ENCODE measurements at regions not wholly inside any gene's neighbourhood (a gene's known extent, or its start where the extent isn't known, plus 50 kb on each side); places are given as distances from the start of the nearest gene placed in this dataset.

DNA sequence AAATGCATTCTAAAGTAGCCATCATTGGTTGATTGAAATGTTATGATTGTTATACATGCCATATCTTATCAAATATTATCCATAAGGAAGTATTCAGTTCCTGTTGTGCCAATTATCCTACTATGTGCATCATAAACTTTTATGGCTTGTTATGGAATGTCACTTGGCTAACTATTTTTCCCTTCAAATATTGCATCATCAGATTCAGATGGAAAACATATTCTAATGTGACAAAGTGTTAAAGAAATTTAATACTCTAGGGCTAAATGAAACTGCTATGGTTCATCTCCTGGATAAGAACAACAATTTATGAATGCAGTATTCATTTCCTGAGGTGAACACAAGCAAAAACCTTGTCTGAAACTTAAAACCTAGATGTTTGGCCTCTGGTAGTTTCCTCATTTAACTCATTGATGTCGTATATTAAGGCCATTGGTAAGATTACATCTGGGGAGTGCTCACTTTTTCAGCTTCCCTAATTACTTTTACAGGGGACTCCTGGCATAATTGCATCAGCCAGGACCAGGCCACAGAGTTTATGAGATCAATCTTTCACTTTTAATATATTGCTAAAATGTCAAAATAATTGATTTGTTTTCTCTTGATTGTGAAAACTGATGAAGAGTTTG lies 134.9 kb upstream of the CEP162 start:
- Mint-ChIP-seq H3K4me1 (ENCODE audit: low read depth) (no peaks in the 10 kb centered on the region), H3K36me3 (ENCODE audit: low read depth) (no peaks in the 10 kb centered on the region), H3K9me3 (peaks cover 3% of the 10 kb centered on the region), H3K27me3 (no peaks in the 10 kb centered on the region), H3K4me3 (no peak overlapping the region), H3K27ac (no peak overlapping the region)
- POLR2A ChIA-PET: no interaction called here
- DNase-seq (no peak), ATAC-seq (no peak)
- CTCF ChIA-PET: no interaction called here
- intact Hi-C loops (cut with micrococcal nuclease): no loop called here
- TF ChIP-seq, protein P1, sequence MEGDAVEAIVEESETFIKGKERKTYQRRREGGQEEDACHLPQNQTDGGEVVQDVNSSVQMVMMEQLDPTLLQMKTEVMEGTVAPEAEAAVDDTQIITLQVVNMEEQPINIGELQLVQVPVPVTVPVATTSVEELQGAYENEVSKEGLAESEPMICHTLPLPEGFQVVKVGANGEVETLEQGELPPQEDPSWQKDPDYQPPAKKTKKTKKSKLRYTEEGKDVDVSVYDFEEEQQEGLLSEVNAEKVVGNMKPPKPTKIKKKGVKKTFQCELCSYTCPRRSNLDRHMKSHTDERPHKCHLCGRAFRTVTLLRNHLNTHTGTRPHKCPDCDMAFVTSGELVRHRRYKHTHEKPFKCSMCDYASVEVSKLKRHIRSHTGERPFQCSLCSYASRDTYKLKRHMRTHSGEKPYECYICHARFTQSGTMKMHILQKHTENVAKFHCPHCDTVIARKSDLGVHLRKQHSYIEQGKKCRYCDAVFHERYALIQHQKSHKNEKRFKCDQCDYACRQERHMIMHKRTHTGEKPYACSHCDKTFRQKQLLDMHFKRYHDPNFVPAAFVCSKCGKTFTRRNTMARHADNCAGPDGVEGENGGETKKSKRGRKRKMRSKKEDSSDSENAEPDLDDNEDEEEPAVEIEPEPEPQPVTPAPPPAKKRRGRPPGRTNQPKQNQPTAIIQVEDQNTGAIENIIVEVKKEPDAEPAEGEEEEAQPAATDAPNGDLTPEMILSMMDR (IDR thresholded peaks at IDR 0.05): no peak

DNA sequence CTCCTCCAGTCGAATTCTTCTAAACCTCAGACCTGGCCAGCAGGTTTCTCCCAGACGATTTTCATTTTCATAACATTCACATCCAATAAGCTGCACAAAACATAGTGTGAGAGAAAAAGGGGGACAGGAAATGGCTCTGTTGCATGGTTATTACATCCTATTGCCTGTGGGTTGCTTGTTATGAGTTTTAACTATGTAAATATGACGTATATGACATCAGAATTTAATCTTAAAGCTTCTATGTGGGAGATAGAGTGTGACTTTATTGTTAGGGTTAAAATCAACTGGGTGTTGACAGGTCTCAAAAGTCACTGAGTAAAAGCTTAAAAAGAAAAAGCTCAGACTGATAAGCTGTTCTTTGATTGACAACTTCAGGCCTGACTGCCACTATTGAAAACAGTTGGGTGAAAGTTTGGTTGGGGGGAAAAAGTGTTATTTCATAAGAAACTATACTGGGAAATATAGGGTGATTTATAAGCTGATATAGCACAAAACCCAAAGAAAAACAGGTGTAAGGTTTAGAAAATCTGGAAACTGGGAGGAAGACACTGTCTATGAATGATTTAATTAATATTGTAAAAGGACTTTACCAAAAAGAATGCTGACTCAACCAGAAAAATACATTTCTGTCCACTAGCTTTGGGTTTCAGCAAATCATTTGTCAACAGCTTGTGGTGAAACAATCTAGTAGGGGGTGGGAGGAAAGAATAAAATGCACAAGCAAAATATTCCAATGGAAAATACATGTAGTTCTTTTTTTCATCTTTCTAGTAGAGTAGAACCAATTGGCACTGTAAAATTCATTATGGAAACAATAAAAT lies 134.1 kb upstream of the CEP162 start:
- CTCF ChIA-PET: no interaction called here
- Mint-ChIP-seq H3K4me3 (no peak overlapping the region), H3K4me1 (ENCODE audit: low read depth) (no peaks in the 10 kb centered on the region), H3K36me3 (ENCODE audit: low read depth) (no peaks in the 10 kb centered on the region), H3K9me3 (peaks cover 3% of the 10 kb centered on the region), H3K27me3 (no peaks in the 10 kb centered on the region), H3K27ac (no peak overlapping the region)
- TF ChIP-seq, protein P1 (IDR thresholded peaks at IDR 0.05): no peak
- POLR2A ChIA-PET: no interaction called here
- intact Hi-C loops (cut with micrococcal nuclease): no loop called here
- DNase-seq: no peak
- ATAC-seq: no peak

DNA sequence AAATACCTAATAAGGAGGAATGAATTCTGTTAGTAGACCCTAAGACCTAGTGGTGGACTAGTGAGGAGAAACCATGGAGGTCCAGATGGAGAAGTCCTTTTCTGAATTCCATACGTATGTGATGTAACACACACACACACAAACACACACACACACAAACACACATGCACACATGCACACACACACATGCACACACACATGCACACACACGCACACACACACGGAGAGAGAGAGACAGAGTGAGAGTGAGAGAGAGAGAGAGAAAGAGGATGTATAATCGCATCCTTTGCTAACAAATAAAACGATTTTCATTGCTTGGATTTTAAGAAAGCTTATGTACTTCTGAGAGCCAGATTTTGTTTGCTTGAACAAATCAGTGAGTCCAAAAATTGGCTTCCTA lies 132.6 kb upstream of the CEP162 start:
- DNase-seq: no peak
- Mint-ChIP-seq H3K36me3 (ENCODE audit: low read depth) (no peaks in the 10 kb centered on the region), H3K27me3 (no peaks in the 10 kb centered on the region), H3K4me3 (no peak overlapping the region), H3K27ac (no peak overlapping the region), H3K4me1 (ENCODE audit: low read depth) (no peaks in the 10 kb centered on the region), H3K9me3 (peaks cover 3% of the 10 kb centered on the region)
- intact Hi-C loops (cut with micrococcal nuclease): no loop called here
- TF ChIP-seq, protein P1 (IDR thresholded peaks at IDR 0.05): no peak
- CTCF ChIA-PET: no interaction called here
- POLR2A ChIA-PET: no interaction called here
- no peak for ATAC-seq

DNA sequence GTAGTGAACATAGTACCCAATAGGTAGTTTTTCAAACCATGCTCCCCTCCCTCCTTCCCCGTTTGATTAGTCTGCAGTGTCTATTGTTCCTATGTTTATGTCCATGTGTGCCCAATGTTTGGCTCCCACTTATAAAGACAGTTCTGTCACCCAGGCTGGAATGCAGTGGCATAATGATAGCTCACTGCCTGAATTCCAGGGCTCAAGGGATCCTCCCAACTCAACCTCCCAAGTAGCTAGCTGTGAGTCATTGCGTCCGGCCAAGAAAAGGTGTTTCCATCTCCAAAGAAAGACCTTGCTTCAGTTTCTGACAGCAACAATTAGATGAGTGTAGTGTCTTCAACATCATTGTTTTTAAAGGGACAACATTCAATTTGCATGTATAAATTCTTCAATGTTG lies 131.1 kb upstream of the CEP162 start:
- Mint-ChIP-seq H3K27ac (no peak overlapping the region), H3K27me3 (no peaks in the 10 kb centered on the region), H3K4me1 (ENCODE audit: low read depth) (no peaks in the 10 kb centered on the region), H3K9me3 (peaks cover 3% of the 10 kb centered on the region), H3K4me3 (no peak overlapping the region), H3K36me3 (ENCODE audit: low read depth) (no peaks in the 10 kb centered on the region)
- ATAC-seq (no peak), DNase-seq (no peak)
- POLR2A ChIA-PET: no interaction called here
- TF ChIP-seq, protein P1 (IDR thresholded peaks at IDR 0.05): no peak
- CTCF ChIA-PET: no interaction called here
- intact Hi-C loops (cut with micrococcal nuclease): no loop called here

DNA sequence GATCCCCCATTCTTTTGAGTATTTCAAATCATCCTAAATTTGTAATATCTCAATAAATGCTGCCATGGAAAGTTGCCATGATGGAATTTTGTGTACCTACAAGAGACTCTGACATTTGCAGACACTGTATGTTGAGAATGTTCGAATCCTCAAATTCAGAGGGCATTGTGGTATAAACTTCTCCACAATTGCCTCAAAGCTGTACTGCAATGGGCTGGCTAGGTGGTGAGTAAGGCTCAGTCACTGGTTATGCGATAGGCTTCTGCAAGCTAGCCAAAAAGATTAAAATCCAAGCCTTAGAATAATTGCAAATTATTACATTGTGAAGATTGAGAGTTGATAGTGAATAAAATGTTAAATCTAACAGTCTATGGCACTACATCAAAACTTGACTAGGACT lies 130.2 kb upstream of the CEP162 start:
- no peak overlapping the region for H3K4me3 Mint-ChIP-seq
- no peaks in the 10 kb centered on the region for H3K36me3 Mint-ChIP-seq (ENCODE audit: low read depth)
- H3K4me1 Mint-ChIP-seq (ENCODE audit: low read depth): no peaks in the 10 kb centered on the region
- no peaks in the 10 kb centered on the region for H3K27me3 Mint-ChIP-seq
- ChIA-PET CTCF (no interaction called here), POLR2A (no interaction called here)
- ATAC-seq (no peak), DNase-seq (no peak)
- peaks cover 3% of the 10 kb centered on the region for H3K9me3 Mint-ChIP-seq
- no peak overlapping the region for H3K27ac Mint-ChIP-seq
- intact Hi-C loops (cut with micrococcal nuclease): no loop called here
- TF ChIP-seq, protein P1 (IDR thresholded peaks at IDR 0.05): no peak
